GM21381 (cell line): ENCODE measurements at regions not wholly inside any gene's neighbourhood (a gene's known extent, or its start where the extent isn't known, plus 50 kb on each side); places are given as distances from the start of the nearest gene placed in this dataset.

Source experiments
- ATAC-seq: cut with Tn5 transposase; IDR thresholded peaks from one replicate; pipeline ENCODE4 v1.9.1; 2021; ENCODE audit warnings: mild to moderate bottlenecking, moderate library complexity; ENCODE audit not compliant: unreplicated experiment

DNA sequence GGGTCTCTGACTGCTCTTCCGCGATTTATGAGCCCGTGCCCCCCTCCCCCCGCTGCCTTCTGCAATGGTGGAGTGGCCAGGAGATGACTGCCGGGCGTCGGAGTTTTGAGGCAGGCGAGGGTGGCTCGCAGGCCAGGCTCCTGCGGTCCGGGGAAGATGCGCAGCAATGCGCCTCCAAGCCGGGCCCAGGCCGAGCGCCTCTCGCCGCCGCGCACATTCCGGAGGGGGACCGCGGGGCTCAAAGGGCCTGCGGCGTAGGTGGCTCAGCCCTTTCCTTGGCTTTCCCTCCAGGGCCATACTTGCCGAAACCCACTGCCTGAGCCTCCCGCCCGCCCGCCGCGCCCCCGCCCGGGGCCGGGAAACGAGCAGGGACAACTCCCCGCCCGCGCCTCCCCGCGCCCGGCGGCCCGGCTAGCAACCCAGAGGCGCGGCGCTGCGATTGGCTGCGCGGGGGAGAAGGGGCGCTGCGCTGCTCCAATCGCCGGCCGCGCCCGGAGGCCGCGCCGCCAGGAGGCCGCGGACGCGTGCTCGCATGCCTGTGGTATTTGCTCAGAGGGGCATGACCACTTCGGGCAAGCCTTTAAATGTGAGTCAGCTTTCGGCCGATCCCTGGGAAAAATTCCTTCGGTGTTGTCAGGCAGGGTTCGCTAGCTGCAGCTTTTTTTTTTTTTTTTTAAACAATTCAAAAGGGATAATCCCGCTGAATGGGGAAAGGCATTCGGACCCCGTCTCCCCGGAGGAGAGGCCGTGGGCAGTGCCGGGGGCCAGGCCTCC is 157.9 kb upstream of the PARP11 start:
- ATAC-seq = peak; percentile 69

DNA sequence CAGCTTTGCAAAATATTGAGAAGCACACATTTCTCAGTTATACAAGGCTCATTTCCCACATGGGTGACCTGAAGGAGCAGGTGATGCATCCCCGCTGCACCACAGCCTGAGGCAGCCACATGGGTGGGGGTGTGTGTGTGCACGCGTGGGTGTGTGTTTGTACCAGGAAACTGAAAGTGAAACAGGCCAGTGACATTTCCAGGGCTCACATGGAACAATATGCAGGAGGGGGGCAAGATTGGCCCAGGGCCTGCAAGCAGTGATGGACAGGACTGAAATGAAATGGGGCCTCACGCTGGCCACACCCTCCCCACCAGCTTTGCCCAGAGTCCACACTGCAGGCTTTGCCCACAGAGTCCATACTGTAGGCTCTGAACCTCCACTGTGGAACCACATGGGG is 154.2 kb upstream of the PARP11 start:
- ATAC-seq = no peak

DNA sequence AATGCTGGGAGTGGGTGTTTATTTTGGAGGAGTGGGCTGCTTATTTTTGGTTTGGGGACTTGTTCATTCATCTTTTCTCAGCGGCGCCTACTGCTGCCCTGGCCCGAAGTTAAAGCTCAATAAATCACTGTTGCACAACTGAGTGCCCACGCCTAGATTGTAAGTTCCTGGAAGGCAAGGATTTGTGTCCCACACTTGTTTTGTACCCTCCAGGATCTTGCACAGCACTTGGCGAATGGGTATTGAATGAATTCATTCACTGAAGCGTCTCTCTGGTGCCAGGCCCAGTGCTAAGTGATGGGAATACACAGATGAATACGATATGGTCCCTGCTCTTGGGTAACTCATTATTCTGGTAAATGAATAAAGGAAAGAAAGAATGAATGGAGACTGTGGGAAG is 153.3 kb upstream of the PARP11 start:
- no peak for ATAC-seq

DNA sequence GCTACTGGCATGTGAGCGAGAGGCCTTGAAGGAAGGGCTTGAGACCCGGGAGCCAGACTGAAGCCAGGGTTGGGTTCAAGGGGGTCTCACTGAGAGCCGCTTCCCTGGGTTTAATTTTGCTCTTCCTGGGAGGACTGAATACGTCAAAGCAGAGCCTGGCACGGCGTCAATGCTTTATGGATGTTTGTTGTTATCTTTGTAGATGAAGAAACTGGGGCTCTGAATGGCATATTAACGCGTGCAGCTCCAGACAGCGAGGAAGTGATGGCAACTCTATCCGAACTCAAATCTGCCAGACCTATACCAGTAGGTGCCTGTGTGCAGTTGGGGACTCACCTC is 152.8 kb upstream of the PARP11 start:
- ATAC-seq = no peak

DNA sequence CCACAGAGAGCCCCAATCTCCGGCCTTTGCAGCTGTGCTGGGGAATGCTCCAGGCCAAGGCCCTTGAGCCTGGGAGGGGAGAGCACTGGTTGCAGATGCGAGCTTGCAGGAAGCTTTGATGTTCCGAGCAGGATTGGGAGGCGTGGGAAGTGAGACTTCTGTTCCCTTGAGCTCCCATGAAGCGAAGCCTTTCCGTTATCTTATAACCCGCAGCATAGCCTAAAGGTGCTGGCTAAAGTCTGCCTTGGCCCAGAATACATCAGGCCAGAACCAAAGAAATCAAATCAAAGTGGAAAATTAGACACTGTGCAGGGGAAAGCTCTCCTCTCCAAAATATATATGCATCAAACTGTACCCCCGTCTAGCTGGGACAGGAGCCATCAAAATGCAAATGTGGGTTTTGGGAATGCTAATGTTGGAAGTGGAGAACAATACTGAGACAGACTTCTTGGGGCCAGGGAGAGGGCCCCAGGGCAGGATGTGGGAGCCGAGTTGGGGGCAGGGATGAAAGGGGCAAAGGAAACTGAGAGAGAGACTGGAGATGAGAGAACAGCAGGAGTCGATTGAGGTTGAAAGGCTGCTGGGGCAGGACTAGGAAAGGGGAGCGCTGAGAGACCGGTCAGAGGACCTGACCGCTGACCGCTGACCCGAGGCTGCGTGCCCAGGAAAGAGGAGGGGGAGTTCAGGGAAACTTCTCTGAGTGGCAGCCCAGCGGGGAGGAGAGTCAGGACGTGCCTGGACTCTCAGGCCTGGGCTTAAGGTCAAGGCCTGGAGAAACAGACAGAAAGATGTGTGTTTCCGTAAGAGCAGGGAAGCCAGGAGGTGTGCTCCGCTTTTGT is 152.2 kb upstream of the PARP11 start:
- no peak for ATAC-seq

DNA sequence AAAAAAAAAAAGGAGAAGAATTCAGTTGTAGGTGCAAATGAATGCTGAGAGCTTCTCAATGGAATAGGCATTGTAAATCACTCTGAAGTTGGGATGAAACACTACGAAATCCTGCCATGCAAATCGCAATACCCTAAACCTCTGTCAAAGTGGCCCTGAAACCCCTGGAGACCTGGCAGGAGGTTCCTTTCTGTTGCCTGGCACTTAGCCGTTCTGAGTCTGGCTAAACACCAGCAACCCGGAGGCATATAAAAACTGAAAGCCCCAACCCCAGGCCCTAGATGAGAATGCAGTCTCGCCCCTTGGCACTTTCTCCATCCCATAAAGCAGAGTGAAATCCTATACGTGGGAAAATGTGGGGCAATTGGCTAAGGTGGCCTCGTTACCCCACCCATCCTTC is 151.5 kb upstream of the PARP11 start:
- no peak for ATAC-seq

DNA sequence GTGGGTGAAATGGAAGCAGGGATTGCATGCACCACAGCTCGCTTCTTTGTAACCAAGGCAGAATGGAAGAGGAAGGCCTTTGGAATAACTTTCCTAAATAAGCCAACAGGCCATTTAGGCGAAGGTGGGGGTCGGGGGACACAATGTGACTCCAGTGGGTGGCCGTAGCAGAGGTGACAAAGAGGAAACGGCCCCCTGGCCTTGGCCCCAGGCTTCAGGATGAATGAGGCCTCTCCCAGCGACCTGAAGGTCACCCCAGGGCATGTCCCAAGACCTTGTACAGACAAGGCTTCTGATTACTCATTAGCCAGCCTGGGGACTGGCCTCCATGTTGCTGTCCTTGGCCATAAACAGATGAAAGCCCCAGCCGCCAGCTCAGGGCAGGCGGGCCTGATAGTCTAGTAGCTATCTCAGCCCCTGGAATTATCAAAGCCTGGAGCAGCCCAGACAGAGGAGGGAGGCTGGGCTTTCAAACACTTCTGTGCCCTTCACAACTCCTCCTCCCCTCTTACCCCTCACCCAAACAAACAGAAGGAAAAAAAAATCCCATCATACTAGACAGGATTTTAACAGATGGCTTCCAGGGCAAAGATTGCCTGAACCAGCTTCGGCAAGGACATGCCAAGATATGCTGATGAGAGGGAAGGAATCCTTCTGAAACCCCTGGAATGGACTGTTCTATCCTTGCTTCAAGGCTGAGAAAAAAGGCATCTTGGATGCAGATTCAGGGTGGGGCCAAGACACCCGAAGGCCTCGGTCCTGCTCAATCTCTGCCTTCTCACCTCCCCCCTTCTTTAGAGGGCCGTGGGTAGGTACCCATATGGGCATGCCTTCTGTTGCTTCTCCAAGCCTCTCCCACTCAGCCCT is 142.3 kb upstream of the PARP11 start:
- no peak for ATAC-seq

DNA sequence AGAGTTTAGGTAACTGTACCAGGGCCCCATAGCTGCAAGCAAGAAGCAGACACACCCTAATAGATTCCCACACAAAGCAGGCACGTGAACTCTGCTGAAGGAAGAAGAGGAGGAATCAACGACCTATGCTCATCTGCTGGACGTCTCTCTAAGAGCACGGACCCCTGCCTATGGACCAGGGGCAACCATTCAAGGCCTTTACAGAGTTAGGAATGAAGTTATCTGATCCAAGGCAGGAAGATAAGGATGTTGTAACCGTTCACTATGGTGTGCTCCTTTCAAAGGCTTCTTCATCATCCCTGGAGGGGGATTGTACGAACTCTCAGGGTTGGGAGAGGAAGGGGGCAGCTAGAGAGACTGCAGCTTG is 141.6 kb upstream of the PARP11 start:
- ATAC-seq = no peak

DNA sequence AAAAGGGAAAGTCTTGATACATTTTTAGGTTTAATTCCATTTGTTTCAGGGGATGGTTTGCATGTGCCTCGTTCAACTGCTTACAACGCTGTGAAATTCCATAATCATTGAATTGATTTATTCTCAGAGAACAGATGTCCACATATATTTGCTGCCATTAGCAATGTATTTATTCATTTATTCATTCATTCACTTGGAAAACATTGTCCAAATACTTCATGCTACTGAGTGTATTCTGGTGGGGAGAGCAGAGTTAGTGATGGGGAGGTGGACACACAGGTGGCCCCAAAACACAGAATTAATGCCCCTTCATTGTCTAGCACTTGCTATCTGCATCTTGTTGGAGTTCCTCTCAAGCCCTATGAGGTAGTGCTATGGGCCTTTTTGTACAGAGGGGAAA is 141.2 kb upstream of the PARP11 start:
- no peak for ATAC-seq

DNA sequence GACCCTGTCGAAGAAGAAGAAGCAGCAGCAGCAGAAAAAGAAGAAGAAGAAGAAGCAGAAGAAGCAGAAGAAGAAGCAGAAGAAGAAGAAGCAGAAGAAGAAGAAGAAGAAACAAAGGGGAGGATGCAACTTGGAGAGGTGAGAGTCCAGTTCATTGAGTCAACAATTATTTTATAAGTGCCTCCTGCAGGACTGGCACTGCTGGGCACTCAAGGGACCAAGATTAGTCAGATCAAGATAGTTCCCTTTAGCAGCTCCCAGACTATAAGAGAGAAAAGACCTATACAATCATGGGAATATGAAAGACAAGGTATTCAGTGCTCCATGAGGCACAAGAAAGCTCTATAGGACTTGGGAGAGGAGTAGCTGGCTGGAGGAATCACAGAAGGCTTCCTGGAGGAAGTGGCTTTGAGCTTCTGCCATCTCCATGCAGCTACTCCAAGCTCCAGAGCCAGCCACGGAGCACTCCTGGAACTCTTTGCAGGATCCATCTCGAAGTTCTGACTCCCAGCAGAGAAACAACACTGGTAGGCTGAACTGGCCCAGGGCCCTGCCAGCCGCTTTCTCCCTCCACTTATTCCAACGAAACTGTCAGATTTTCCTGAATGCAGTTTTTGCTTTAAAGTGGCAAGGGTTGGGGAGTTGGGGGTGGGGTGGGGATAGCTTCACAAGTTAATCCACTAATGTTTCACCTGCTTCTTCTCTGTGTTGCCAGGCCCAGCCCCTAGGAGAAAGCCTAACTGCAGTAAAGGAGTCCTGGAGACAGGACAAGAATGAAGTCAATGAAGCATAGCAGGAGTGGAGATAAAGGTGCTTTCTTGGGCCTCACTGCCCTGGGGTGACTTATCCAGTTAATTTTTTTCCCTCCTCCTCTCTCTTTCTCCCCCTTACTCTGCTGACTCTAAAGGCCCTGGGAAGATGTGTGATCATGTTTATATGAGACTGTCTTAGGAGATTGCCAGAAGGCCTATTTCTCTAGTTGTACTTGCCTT is 140.1 kb upstream of the PARP11 start:
- ATAC-seq = no peak

DNA sequence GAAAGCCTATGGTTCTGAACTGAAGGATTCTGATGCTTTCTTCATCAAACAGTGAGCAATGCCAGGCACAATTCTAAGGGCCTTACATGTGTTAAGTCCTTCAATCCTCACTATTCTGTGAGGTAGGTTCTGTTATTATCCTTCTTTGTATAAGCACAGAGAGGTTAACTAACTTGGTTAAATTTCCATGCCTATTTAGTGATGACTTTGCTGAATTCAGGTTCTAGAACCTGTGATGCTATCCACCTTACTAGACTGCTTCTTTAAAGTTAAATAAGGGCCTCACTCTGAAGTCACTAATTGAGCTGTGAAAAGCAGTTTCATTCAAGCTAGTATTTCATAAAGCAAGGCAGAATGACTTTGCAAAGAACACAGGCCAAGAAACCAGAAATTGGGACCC is 138.9 kb upstream of the PARP11 start:
- ATAC-seq = no peak

DNA sequence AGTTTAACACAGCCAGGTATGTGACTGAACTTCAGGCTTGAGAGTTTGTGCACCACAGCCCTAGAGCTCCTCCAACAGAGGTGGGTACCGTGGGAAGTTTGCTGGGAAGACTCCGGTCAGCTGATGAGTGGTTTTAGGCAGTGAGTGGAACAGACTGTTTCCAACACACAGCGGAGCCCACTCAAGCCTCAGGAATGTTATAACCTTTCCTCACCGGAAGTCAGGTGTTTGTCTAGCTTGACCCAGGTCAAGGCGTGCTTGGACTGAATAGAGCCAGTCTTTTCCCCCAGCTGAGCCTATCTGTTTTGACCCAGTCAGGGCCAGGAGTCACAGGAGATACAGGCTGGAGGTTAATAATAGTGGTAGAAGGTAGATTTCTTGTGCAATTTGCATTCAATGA is 138.4 kb upstream of the PARP11 start:
- ATAC-seq = no peak

DNA sequence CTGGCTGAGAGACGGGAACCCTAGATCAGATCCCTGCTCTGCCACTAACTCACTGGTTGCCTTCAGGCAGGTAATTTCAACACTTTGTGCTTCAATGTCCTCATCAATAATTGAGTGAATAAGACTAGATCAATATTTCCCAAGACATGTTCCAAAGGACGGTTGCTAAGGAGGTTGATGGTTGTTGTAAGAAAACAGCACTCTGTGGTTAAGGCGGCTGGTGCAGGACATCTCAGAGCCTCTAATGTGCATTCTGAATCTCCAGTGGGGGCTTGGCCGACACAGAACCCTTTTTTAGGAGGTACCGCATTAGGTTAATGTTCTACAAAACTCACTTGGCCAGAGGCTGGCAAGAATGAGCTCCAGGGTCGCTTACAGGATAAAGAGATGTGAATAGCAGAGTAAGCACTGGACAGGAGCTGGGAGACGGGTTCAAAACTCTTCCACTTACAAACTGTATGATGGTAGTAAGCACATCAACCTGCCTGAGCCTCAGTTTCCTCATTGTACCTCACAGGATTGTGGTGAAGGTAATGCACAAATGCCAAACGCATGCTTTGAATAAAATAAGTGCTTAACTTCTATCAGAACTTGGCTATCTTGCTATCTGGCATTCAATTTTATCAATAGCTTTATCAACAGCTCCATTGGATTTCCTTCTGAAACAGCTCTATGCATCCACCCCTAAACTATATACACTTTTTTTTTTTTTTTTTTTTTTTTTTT is 136.9 kb upstream of the PARP11 start:
- ATAC-seq = no peak

DNA sequence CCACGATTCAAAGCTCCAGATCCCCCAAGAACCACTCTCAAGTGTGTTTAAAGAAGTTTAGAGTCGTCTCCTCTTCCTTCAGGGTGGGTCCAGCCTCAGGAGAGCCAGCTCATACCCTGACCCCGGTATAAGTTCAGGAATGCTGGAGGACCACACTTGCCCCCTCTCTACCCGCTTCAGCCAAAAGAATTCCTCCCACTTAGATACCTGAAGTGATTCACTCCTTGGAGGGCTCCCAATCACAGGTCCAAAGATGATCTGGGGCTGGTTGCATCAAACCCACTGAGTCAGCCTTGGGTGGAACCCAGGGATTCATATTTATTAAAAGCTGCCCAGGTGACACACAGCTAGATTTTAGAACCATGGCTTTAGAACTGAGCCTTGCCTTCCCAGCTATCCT is 133.5 kb upstream of the PARP11 start:
- ATAC-seq = no peak

DNA sequence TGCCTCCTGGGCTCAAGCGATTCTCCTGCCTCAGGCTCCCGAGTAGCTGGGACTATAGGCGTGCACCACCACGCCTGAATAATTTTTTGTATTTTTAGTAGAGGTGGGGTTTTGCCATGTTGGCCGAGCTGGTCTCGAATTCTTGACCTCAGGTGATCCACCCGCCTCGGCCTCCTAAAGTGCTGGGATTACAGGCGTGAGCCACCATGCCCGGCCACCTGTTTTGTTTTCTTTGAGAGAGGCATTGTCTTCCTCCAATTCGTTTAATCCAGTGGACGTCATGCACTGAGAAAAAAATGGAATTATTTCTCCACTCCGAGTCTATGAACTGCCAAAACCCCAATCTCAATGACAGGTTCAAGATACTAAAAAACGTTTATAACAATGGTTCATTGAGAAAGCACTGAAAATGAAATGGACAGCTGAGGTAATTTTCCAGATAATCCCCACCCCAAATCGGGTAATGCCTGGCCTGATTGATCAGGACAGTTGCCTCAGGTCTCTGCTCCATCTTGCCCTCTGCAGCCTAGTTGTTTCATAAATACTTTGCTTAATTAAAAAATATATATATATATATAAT is 132.7 kb upstream of the PARP11 start:
- ATAC-seq = no peak

DNA sequence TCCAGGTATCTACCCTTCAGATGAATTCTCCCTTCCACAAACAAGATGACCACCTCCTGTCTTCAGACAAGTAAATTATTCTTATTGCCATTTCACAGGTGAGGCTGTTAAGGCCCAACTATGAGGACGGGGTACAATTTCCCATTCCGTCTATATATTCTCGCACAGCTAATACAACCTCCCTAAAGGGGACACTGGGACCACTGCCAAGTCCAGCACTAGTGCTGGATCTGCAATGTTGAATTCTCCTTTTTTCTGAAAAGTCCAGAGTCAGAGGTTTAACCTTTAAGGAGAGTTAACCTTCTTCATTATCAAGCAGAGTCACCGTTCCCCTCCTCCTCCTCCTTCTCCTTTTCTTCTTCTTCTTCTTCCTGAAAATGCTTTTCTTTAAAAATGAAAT is 130.4 kb upstream of the PARP11 start:
- no peak for ATAC-seq

DNA sequence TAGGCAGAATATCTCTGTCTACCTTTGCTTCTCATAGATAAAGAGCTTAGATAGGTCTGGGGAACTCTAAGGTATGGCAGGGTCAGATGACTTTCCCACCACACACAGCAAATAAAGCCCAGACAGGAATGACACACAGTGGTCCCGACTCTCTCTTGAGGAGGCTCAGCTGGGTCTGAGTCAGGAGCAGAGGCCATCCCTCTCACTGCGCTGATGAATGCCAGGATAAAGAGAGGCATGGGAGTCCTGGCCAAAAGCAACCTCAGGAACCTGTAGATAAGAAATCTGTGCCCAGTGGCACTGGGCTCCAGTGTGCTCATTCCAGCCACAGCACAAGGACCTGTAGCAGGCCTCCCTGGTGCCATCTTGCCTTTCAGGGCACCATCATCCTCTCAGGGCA is 129.4 kb upstream of the PARP11 start:
- ATAC-seq = no peak

DNA sequence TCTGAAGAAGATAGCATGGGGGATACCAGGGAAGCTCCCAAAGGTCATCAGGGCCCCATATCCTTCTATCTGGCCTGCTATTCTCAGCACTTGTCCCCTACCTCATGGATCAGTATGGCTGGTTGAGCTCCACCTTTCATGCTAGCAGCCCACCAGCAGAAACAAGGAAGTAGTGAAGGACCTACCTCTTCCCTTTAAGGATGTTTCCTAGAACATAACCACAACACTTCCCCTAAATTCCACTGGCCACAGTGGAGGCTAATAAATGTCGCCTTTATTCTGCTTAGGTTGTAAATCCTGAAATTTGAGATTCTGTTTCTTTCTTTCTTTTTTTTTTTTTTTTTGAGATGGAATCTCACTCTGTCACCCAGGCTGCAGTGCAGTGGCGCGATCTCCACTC is 128.6 kb upstream of the PARP11 start:
- ATAC-seq = no peak

DNA sequence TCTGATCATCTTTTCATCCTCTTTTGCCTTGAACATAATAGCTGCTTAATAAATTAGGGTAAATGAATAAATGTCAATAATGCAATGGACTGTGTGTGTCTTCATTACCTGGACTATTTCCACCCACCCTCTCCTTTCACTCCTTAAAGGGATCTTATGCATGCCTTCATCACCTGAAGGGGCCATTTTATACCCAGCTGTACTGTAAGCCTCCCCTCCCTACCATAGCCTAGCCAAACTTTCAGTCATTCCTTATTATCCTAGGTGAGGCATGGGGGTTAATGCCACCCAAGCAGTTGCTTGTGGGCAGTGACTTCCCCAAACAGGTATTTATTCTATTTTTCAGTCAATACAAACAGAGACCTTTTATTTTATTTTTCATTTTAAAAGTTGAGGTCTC is 127.8 kb upstream of the PARP11 start:
- ATAC-seq = no peak
